ENCODE measurements at regions not wholly inside any gene's neighbourhood (a gene's known extent, or its start where the extent isn't known, plus 50 kb on each side); places are given as distances from the start of the nearest gene placed in this dataset.

- no peak for TF ChIP-seq CTCF (conservative IDR thresholded peaks at IDR 0.05)
- H3K9me3 Mint-ChIP-seq = no peaks in the 10 kb centered on the region
- no peak for DNase-seq (ENCODE audit: extremely low spot score, unreplicated experiment)
- H3K4me1 Mint-ChIP-seq (ENCODE audit: unreplicated experiment) = peaks cover 30% of the 10 kb centered on the region
- H3K27ac Mint-ChIP-seq = no peak overlapping the region
- no peak overlapping the region for H3K4me3 Mint-ChIP-seq
- H3K36me3 Mint-ChIP-seq = no peaks in the 10 kb centered on the region
- no peaks in the 10 kb centered on the region for H3K27me3 Mint-ChIP-seq
These were observed 292.9 kb upstream of the SLC14A2 start for GRCh38 chr18:45322343-45322742.

DNA sequence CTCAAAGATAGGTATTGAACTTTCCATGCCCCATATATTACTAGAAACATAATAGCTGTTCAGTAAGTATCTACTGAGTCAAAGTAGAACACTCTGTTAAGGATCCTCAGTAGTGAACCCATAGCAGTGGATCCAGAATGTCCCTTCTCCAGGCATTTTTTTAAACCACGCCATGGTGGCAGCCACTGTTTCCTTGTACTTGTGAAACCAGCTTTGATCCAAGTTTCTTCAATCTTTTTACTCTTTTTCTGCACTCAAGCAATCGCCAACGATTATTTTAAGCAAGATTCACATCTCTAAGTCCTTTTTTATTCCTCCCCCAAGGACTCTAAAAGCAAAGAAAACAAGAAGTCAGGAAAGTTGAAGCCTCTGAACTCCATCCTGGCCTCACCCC, 291.2 kb upstream of the SLC14A2 start:
- no peak for TF ChIP-seq CTCF (conservative IDR thresholded peaks at IDR 0.05)
- H3K27me3 Mint-ChIP-seq = no peaks in the 10 kb centered on the region
- no peaks in the 10 kb centered on the region for H3K9me3 Mint-ChIP-seq
- no peak for DNase-seq (ENCODE audit: extremely low spot score, unreplicated experiment)
- no peak overlapping the region for H3K27ac Mint-ChIP-seq
- H3K4me1 Mint-ChIP-seq (ENCODE audit: unreplicated experiment) = peaks cover 35% of the 10 kb centered on the region
- H3K36me3 Mint-ChIP-seq = no peaks in the 10 kb centered on the region
- no peak overlapping the region for H3K4me3 Mint-ChIP-seq

DNA sequence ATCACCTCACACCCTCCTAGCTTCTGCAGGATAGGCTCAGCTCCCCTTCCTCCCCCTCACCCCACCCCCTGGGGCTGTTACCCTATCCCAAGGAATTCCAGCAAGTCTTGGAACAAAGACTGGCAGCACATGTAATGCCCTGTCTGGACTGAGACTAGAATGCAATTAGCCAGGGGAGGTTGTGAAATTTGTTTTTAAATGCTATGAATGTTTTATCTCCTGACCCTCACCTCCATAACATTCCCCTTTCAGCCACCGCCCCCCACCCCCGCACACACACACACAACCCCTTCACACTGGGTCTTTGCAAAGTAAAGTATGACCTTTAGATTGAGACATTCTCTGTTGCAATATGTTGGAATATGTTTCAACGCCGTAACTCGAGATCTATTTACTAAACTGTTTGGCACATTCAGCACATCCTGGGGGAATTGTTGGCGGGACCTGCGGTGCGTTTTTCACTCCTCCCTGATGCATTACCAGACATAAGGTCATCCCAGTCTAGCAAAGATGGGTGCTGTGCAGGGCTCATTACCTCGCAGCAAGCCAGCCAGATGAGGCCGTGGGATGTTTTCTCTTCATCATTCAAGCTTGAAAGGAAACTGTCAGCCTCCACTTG, 290.7 kb upstream of the SLC14A2 start:
- Mint-ChIP-seq H3K9me3 (no peaks in the 10 kb centered on the region), H3K27ac (no peak overlapping the region), H3K4me1 (ENCODE audit: unreplicated experiment) (peaks cover 36% of the 10 kb centered on the region), H3K27me3 (no peaks in the 10 kb centered on the region), H3K4me3 (no peak overlapping the region), H3K36me3 (no peaks in the 10 kb centered on the region)
- DNase-seq (ENCODE audit: extremely low spot score, unreplicated experiment) = no peak
- no peak for TF ChIP-seq CTCF (conservative IDR thresholded peaks at IDR 0.05)

DNA sequence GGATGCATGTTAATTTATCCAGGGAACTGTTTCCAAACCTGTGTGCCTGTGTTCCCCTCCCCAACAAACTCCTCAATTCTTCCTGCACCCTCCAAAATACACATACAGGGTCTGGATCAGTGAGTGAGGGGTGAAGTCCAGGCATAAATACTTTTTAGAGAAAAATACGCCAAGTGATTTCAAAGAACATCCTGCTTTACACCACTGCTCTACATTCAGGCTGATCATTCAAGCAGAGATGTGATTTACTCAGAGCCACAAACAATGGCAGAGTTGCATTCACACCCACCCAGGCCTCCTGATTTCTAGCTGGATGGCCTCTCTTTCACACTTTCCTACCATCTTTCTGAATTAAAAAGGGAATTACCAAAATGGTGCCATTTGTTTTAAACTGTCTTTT, 289.5 kb upstream of the SLC14A2 start:
- Mint-ChIP-seq H3K27ac (no peak overlapping the region), H3K4me3 (no peak overlapping the region), H3K9me3 (no peaks in the 10 kb centered on the region), H3K27me3 (no peaks in the 10 kb centered on the region), H3K4me1 (ENCODE audit: unreplicated experiment) (peaks cover 36% of the 10 kb centered on the region), H3K36me3 (no peaks in the 10 kb centered on the region)
- DNase-seq (ENCODE audit: extremely low spot score, unreplicated experiment) = no peak
- TF ChIP-seq CTCF (conservative IDR thresholded peaks at IDR 0.05) = no peak

- Mint-ChIP-seq H3K27me3 (no peaks in the 10 kb centered on the region), H3K9me3 (no peaks in the 10 kb centered on the region), H3K4me1 (ENCODE audit: unreplicated experiment) (peaks cover 30% of the 10 kb centered on the region), H3K4me3 (no peak overlapping the region), H3K27ac (no peak overlapping the region), H3K36me3 (no peaks in the 10 kb centered on the region)
- no peak for DNase-seq (ENCODE audit: extremely low spot score, unreplicated experiment)
- no peak for TF ChIP-seq CTCF (conservative IDR thresholded peaks at IDR 0.05)
These were observed 288.8 kb upstream of the SLC14A2 start for GRCh38 chr18:45326505-45326904.

GRCh38 chr18:45328296-45328695, 287.0 kb upstream of the SLC14A2 start:
- DNase-seq (ENCODE audit: extremely low spot score, unreplicated experiment) = no peak
- no peaks in the 10 kb centered on the region for H3K9me3 Mint-ChIP-seq
- H3K4me1 Mint-ChIP-seq (ENCODE audit: unreplicated experiment) = peaks cover 20% of the 10 kb centered on the region
- no peak for TF ChIP-seq CTCF (conservative IDR thresholded peaks at IDR 0.05)
- H3K27me3 Mint-ChIP-seq = no peaks in the 10 kb centered on the region
- H3K27ac Mint-ChIP-seq = no peak overlapping the region
- no peak overlapping the region for H3K4me3 Mint-ChIP-seq
- H3K36me3 Mint-ChIP-seq = no peaks in the 10 kb centered on the region
